ENCODE measurements at regions not wholly inside any gene's neighbourhood (a gene's known extent, or its start where the extent isn't known, plus 50 kb on each side); places are given as distances from the start of the nearest gene placed in this dataset.
"Not testable (repeated sequence)": the region's sequence is repeated elsewhere in the genome, so short reads cannot be mapped to it uniquely, and the experiment has no call there.

- DNase-seq (no peak), ATAC-seq (peak; percentile 50)
- intact Hi-C loops (cut with micrococcal nuclease), result no loop called here
Observed at GRCh38 chr4:158055668-158056067, 117.2 kb downstream of the GASK1B start.

- intact Hi-C loops (cut with micrococcal nuclease), result no loop called here
- no peak for ATAC-seq
Observed at GRCh38 chr4:158053801-158054200, 119.0 kb downstream of the GASK1B start.

GRCh38 chr4:158053086-158053485, 119.7 kb downstream of the GASK1B start:
- intact Hi-C loops (cut with micrococcal nuclease), result no loop called here
- ATAC-seq, result no peak
- no peak for DNase-seq

More at GRCh38 chr4:158053801-158054200, 119.0 kb downstream of the GASK1B start:
- no peak for DNase-seq

- ATAC-seq, result peak; percentile 93
- peak; percentile 36 for DNase-seq
- intact Hi-C loops (cut with micrococcal nuclease), result no loop called here
Observed at GRCh38 chr4:158051401-158052235, 121.2 kb downstream of the GASK1B start.

GRCh38 chr4:158050942-158051341, 121.9 kb downstream of the GASK1B start:
- DNase-seq, result no peak
- peak; percentile 81 for ATAC-seq
- intact Hi-C loops (cut with micrococcal nuclease), result no loop called here

GRCh38 chr4:158046345-158046744, 126.5 kb downstream of the GASK1B start:
- no peak for ATAC-seq
- intact Hi-C loops (cut with micrococcal nuclease), result no loop called here

GRCh38 chr4:158043971-158044618, 128.7 kb downstream of the GASK1B start:
- DNase-seq, result peak; percentile 16
- intact Hi-C loops (cut with micrococcal nuclease), result no loop called here
- no peak for ATAC-seq

More at GRCh38 chr4:158046345-158046744, 126.5 kb downstream of the GASK1B start:
- no peak for DNase-seq

- no peak for DNase-seq
- peak; percentile 19 for ATAC-seq
- intact Hi-C loops (cut with micrococcal nuclease), result no loop called here
Observed at GRCh38 chr4:158042591-158043030, 130.2 kb downstream of the GASK1B start.

GRCh38 chr4:158038718-158039117, 134.1 kb downstream of the GASK1B start:
- DNase-seq, result no peak
- intact Hi-C loops (cut with micrococcal nuclease), result no loop called here
- no peak for ATAC-seq

- intact Hi-C loops (cut with micrococcal nuclease), result no loop called here
- ATAC-seq, result no peak
- no peak for DNase-seq
Observed at GRCh38 chr4:158036998-158037397, 135.8 kb downstream of the GASK1B start.

- intact Hi-C loops (cut with micrococcal nuclease), result no loop called here
- ATAC-seq (no peak), DNase-seq (no peak)
Observed at GRCh38 chr4:158035662-158036195, 137.1 kb downstream of the GASK1B start.

GRCh38 chr4:158033416-158034120, 139.3 kb downstream of the GASK1B start:
- DNase-seq (no peak), ATAC-seq (peak; percentile 78)
- intact Hi-C loops (cut with micrococcal nuclease), result no loop called here

GRCh38 chr4:158032733-158033415, 140.0 kb downstream of the GASK1B start:
- ATAC-seq (no peak), DNase-seq (no peak)
- intact Hi-C loops (cut with micrococcal nuclease), result no loop called here

GRCh38 chr4:158028381-158028780, 144.4 kb downstream of the GASK1B start:
- intact Hi-C loops (cut with micrococcal nuclease); ATAC-seq: not testable (repeated sequence)

GRCh38 chr4:158025131-158025530, 147.7 kb downstream of the GASK1B start:
- intact Hi-C loops (cut with micrococcal nuclease), result no loop called here
- ATAC-seq (no peak), DNase-seq (no peak)

More at GRCh38 chr4:158028381-158028780, 144.4 kb downstream of the GASK1B start:
- DNase-seq, result not testable (repeated sequence)

- ATAC-seq, result no peak
- intact Hi-C loops (cut with micrococcal nuclease), result no loop called here
Observed at GRCh38 chr4:158020734-158021346, 152.0 kb downstream of the GASK1B start.

GRCh38 chr4:158020176-158020575, 152.6 kb downstream of the GASK1B start:
- intact Hi-C loops (cut with micrococcal nuclease), result no loop called here
- ATAC-seq (peak; percentile 70), DNase-seq (no peak)

More at GRCh38 chr4:158020734-158021346, 152.0 kb downstream of the GASK1B start:
- no peak for DNase-seq

GRCh38 chr4:158018831-158019230, 154.0 kb downstream of the GASK1B start:
- intact Hi-C loops (cut with micrococcal nuclease), result no loop called here
- DNase-seq (no peak), ATAC-seq (no peak)
